Endothelial cell of umbilical vein (primary cell): ENCODE measurements at regions not wholly inside any gene's neighbourhood (a gene's known extent, or its start where the extent isn't known, plus 50 kb on each side); places are given as distances from the start of the nearest gene placed in this dataset.

Source experiments
- BruUV-seq: library from RNA; stranded (reverse); fragments of 400-500 nt; replicated peaks from 2 replicates; lab custom pipeline; 2021; lab: Mats Ljungman, UMichigan
- CTCF ChIA-PET: fragments of 300-600, 350-600 bp; sonication (Branson Sonifier 250); formaldehyde crosslinking; loops from one replicate; lab custom pipeline; 2021; ENCODE audit warnings: antibody characterized with exemption, inconsistent platforms; lab: Charles Lee
- POLR2A ChIA-PET: fragments of 300-600, 350-600 bp; sonication (Branson Sonifier 250); formaldehyde crosslinking; loops from one replicate; lab custom pipeline; 2021; ENCODE audit warnings: antibody characterized with exemption, inconsistent platforms; lab: Charles Lee
- DNase-seq: peaks from one replicate; pipeline ENCODE4 v3.0.0-alpha.2; 2011; ENCODE audit warnings: low read depth, low spot score
- FAIRE-seq: peaks from 2 replicates; lab custom pipeline; 2011; peaks lifted over from hg19 to GRCh38; lab: Jason Lieb, UNC
- H2AFZ ChIP-seq: 2 replicates; pipeline ENCODE4 v1.6.0; 2012; ENCODE audit warnings: low read depth, low read length, control low read depth, inconsistent platforms
- H3K27ac ChIP-seq: 2 replicates; pipeline ENCODE4 v1.5.1; 2011; ENCODE audit warnings: low read depth, mild to moderate bottlenecking, control low read depth, low read length, moderate library complexity; ENCODE audit not compliant: insufficient read depth
- H3K27me3 ChIP-seq, 2 experiments: 2 replicates each; pipeline versions ENCODE4 v1.6.0 to v1.6.1; 2011; ENCODE audit warnings: low read length in 2 of 2, mixed read lengths in 1 of 2; ENCODE audit not compliant: control insufficient read depth in 2 of 2, insufficient read depth in 2 of 2
- H3K36me3 ChIP-seq, 2 experiments: 2 replicates in 1 of 2; 3 replicates in 1 of 2; pipeline ENCODE4 v1.5.1; 2011; ENCODE audit warnings: low read length in 2 of 2, mild to moderate bottlenecking in 1 of 2, moderate library complexity in 1 of 2; ENCODE audit not compliant: control insufficient read depth in 2 of 2, insufficient read depth in 2 of 2; ENCODE audit errors: extremely low read depth in 1 of 2
- H3K4me1 ChIP-seq: 3 replicates; pipeline ENCODE4 v1.5.1; 2011; ENCODE audit warnings: mild to moderate bottlenecking, low read length; ENCODE audit not compliant: control insufficient read depth, insufficient read depth; ENCODE audit errors: extremely low read depth
- H3K4me2 ChIP-seq: 2 replicates; pipeline ENCODE4 v1.6.1; 2011; ENCODE audit warnings: low read length, control low read depth, mixed read lengths; ENCODE audit not compliant: insufficient read depth
- H3K4me3 ChIP-seq, 3 experiments: fragments of 200-600 bp in 1 of 3; sonication (generic), shearing (Covaris generic) in 1 of 3; replicated peaks in 1 of 3; 2 replicates each; pipeline ENCODE4 v1.5.1; 2011 to 2016; ENCODE audit warnings: control low read depth in 3 of 3, low read length in 3 of 3, mild to moderate bottlenecking in 2 of 3, inconsistent platforms in 1 of 3, low read depth in 1 of 3, moderate library complexity in 1 of 3; ENCODE audit not compliant: insufficient read depth in 1 of 3
- H3K79me2 ChIP-seq: 2 replicates; pipeline ENCODE4 v1.6.0; 2012; ENCODE audit warnings: low read length, inconsistent platforms; ENCODE audit not compliant: control insufficient read depth, insufficient read depth
- H3K9ac ChIP-seq: replicated peaks from 2 replicates; pipeline ENCODE3; 2011; ENCODE audit warnings: low read length, control low read depth; ENCODE audit not compliant: insufficient read depth; ENCODE audit errors: extremely low read depth
- H3K9me1 ChIP-seq: replicated peaks from 3 replicates; pipeline ENCODE4 v1.6.0; 2011; ENCODE audit warnings: mild to moderate bottlenecking, low read length; ENCODE audit not compliant: control insufficient read depth, insufficient read depth; ENCODE audit errors: extremely low read depth
- H3K9me3 ChIP-seq: replicated peaks from 2 replicates; pipeline ENCODE4 v1.5.1; 2012; ENCODE audit warnings: low read length, inconsistent platforms; ENCODE audit not compliant: control insufficient read depth, insufficient read depth
- H4K20me1 ChIP-seq: replicated peaks from 2 replicates; pipeline ENCODE3; 2011; ENCODE audit warnings: mild to moderate bottlenecking, low read length; ENCODE audit not compliant: control insufficient read depth, insufficient read depth; ENCODE audit errors: extremely low read depth
- CTCF ChIP-seq, 2 donors: IDR thresholded peaks; 1 replicate in 1 of 2; 2 replicates in 1 of 2; pipeline ENCODE4 v1.5.1; 2011; ENCODE audit warnings: low read length in 2 of 2, mild to moderate bottlenecking in 2 of 2, moderate library complexity in 2 of 2, control low read depth in 1 of 2, inconsistent platforms in 1 of 2, low read depth in 1 of 2; ENCODE audit not compliant: insufficient read depth in 1 of 2; ENCODE audit errors: extremely low read depth in 1 of 2
- EZH2 ChIP-seq: IDR thresholded peaks from 2 replicates; pipeline ENCODE4 v1.6.1; 2012; ENCODE audit warnings: borderline replicate concordance, low read depth, mild to moderate bottlenecking, moderate library complexity, low read length, inconsistent platforms; ENCODE audit not compliant: severe bottlenecking
- FOS ChIP-seq: IDR thresholded peaks from 2 replicates; pipeline ENCODE4 v1.6.1; 2011; ENCODE audit warnings: mild to moderate bottlenecking, low read length, moderate library complexity, borderline replicate concordance; ENCODE audit not compliant: insufficient read depth
- GATA2 ChIP-seq: IDR thresholded peaks from 2 replicates; pipeline ENCODE4 v1.7.0; 2011; ENCODE audit warnings: low read depth, mild to moderate bottlenecking, moderate library complexity, mixed read lengths, low read length; ENCODE audit not compliant: insufficient read length, insufficient read depth
- JUN ChIP-seq: IDR thresholded peaks from 2 replicates; pipeline ENCODE4 v1.6.1; 2011; ENCODE audit warnings: borderline replicate concordance, low read depth; ENCODE audit not compliant: insufficient read length, insufficient read depth
- MAX ChIP-seq: IDR thresholded peaks from 2 replicates; pipeline ENCODE4 v1.6.1; 2011; ENCODE audit not compliant: insufficient read depth, insufficient read length
- MYC ChIP-seq: IDR thresholded peaks from one replicate; pipeline ENCODE4 v1.6.1; 2011; ENCODE audit warnings: mild to moderate bottlenecking, low read depth, low read length
- POLR2A ChIP-seq: IDR thresholded peaks from 2 replicates; pipeline ENCODE4 v1.6.1; 2012; ENCODE audit warnings: low read depth, mild to moderate bottlenecking, control low read depth, low read length
- POLR2AphosphoS5 ChIP-seq: IDR thresholded peaks from 2 replicates; pipeline ENCODE4 v1.6.1; 2012; ENCODE audit warnings: low read depth, mild to moderate bottlenecking, control low read depth, low read length, moderate library complexity; ENCODE audit not compliant: insufficient read depth
- dilution Hi-C: fragments of 300-500 bp; cut with MboI; formaldehyde crosslinking; loops from one replicate; pipeline ENCODE4 v1.15.0; 2019; ENCODE audit warnings: low sequenced_read_pairs; ENCODE audit not compliant: extremely low pct_ligation_motif_present
- intact Hi-C: fragments of 100-400 bp; cut with micrococcal nuclease; formaldehyde crosslinking; loops from one replicate; pipeline ENCODE4 v1.10.0; 2022

GRCh38 chr2:51986101-51986500 is 954.2 kb upstream of the NRXN1 start:
- intact Hi-C loops, result no loop called here

More at GRCh38 chr2:51986101-51986500, 954.2 kb upstream of the NRXN1 start:
- no peak overlapping the region for H3K4me3 ChIP-seq
- no peaks in the 10 kb centered on the region for H3K79me2 ChIP-seq
- CTCF ChIA-PET, result no interaction called here
- no peaks in the 10 kb centered on the region for H3K9me1 ChIP-seq
- POLR2A ChIA-PET, result no interaction called here
- H2AFZ ChIP-seq, result no peak overlapping the region
- no peaks in the 10 kb centered on the region for H3K9me3 ChIP-seq
- H4K20me1 ChIP-seq, result no peaks in the 10 kb centered on the region
- no peaks in the 10 kb centered on the region for H3K4me1 ChIP-seq
- FAIRE-seq (no peak), DNase-seq (no peak)
- dilution Hi-C loops, result no loop called here
- BruUV-seq, result no TSS peak
- TF ChIP-seq MAX (no peak), MYC (no peak), JUN (no peak), POLR2AphosphoS5 (no peak), GATA2 (no peak), EZH2 (no peak), CTCF (IDR thresholded peaks at IDR 0.05; ENCODE audit: extremely low read depth in 1 of 2, insufficient read depth in 1 of 2, low read depth in 1 of 2, low read length in 2 of 2) (no peak), FOS (no peak), POLR2A (no peak)
- no peak overlapping the region for H3K4me2 ChIP-seq
- no peaks in the 10 kb centered on the region for H3K27me3 ChIP-seq
- no peaks in the 10 kb centered on the region for H3K36me3 ChIP-seq
- H3K27ac ChIP-seq, result no peak overlapping the region
- no peak overlapping the region for H3K9ac ChIP-seq
